GM12875 (cell line): ENCODE measurements at regions not wholly inside any gene's neighbourhood (a gene's known extent, or its start where the extent isn't known, plus 50 kb on each side); places are given as distances from the start of the nearest gene placed in this dataset.

Source experiments
- H3K4me3 ChIP-seq: one replicate; pipeline ENCODE4 v1.5.1; 2011; ENCODE audit warnings: low read depth, low read length, control low read depth
- TF ChIP-seq, protein P1 (sequence below): IDR thresholded peaks from 2 replicates; pipeline ENCODE4 v1.5.1; 2011; ENCODE audit warnings: low read depth, mild to moderate bottlenecking, control low read depth, inconsistent platforms, low read length, moderate library complexity, borderline replicate concordance; ENCODE audit not compliant: insufficient read depth

DNA sequence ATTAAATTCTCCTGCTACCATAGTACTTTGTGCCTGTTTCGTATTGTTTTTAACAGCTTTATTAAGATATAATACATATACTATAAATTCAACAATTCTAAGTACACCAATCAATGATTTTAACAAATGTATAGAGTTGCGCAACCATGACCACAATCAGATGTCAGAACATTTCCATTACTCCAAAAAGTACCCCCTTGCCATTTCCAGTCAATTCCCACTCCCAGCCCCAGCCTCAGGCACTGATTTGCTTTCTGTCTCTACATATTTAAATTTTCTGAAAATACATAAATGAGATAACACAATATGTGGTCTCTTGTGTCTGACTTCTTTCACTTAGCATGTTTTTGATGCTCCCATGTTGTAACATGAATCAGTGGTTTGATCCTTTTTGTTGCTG lies 193.9 kb downstream of the FIGN start:
- TF ChIP-seq, protein P1, sequence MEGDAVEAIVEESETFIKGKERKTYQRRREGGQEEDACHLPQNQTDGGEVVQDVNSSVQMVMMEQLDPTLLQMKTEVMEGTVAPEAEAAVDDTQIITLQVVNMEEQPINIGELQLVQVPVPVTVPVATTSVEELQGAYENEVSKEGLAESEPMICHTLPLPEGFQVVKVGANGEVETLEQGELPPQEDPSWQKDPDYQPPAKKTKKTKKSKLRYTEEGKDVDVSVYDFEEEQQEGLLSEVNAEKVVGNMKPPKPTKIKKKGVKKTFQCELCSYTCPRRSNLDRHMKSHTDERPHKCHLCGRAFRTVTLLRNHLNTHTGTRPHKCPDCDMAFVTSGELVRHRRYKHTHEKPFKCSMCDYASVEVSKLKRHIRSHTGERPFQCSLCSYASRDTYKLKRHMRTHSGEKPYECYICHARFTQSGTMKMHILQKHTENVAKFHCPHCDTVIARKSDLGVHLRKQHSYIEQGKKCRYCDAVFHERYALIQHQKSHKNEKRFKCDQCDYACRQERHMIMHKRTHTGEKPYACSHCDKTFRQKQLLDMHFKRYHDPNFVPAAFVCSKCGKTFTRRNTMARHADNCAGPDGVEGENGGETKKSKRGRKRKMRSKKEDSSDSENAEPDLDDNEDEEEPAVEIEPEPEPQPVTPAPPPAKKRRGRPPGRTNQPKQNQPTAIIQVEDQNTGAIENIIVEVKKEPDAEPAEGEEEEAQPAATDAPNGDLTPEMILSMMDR, result no peak

DNA sequence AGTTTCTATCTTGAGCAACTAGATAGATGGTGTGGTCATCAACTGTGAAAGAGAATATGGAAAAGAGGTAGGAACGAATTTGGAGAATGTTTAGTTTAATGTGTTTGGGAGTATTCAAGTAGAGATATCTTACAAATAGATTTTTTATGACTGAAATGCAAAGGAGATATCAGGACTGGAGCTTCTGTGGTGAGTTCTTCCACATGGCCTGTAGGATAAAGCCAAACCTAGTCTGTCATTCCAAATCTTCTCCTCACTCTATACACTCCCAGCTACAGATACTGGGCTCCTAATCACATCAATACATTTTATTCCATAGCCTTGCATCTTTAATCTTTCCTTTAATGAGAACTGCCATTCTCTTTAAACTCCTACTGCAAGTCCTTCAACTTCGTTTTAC lies 194.3 kb downstream of the FIGN start:
- TF ChIP-seq, protein P1, result no peak
- H3K4me3 ChIP-seq, result no peak overlapping the region

More for the DNA sequence above, 193.9 kb downstream of the FIGN start:
- no peak overlapping the region for H3K4me3 ChIP-seq

DNA sequence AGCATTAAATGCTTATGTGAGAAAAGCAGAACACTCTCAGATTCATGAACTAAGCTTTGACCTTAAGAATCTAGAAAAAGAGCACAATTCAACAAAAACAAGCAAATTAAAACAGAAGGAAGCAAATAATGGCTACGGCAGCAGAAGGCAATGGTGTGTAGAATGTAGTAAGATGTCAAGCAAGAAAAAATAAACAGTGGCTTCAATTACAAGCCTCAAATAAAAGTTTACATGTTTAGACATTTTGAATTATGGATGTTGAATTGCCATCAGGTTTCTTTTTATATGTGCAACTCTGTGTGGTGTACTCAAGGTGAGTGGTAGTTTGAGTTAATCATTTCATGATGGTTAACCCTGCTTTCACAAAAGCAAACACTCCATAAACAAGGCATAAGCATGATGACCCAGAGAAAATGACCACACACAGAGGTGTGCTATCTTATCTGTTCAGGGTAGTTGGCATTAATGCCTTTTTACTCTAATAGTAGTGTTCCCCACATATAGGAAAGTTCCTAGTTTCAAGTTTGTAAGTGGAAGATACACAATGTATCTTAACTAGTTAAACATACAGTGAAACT lies 207.1 kb downstream of the FIGN start:
- TF ChIP-seq, protein P1, result no peak
- H3K4me3 ChIP-seq, result no peak overlapping the region

DNA sequence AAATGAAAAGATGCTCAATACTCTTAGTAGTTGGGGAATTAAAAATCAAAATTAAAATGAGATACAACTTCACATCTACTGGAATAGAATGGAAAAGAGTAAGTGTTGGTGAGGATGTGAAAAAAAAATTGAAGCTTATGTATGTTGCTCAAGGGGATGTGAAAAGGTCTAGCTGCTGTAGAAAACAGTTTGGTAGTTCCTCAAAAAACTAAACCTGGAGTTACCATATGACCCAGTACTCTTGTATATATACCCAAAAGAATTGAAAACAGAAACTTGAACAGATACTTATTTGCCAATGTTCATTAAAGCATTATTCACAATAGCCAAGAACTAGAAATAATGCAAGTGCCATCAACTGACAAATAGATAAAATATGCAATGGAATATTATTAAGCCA lies 208.4 kb downstream of the FIGN start:
- no peak overlapping the region for H3K4me3 ChIP-seq
- TF ChIP-seq, protein P1, result no peak

DNA sequence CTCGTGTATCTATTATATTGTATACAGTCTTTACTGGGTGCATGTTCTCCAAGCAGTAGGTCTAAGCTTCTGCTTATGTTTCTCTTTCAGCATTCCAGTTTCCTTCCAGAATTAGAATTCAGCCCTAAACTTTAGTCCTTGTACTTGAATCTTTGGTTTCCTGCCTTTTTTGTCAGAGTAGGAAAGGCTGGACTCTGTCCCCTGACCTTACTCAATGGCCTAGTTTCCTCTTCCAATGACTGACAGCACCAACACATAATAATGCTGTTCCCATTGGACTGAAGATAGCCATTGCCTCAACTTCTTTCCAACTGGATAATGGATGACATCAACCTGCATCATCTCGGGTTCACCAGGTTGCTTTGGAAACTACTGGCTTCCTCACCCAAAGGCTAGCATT lies 217.0 kb downstream of the FIGN start:
- no peak overlapping the region for H3K4me3 ChIP-seq
- TF ChIP-seq, protein P1, result no peak

DNA sequence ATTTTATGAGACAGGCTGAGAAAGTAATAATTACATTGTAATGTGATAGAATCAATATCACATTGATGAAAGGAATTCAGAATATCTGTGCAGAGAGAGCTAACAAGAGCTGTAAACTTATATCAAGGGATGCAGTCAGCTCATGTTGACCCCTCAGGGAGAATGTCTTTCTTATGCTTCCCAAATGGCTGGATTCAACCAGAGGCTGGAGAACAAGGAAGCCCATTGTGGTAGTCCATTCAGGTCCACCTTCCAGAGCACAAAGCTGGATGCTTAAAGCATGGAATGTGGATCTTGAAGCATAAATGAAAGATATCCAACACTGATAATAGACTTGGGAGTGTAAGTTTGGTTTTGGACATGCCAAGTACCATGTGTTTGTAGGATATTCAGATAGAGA lies 220.0 kb downstream of the FIGN start:
- TF ChIP-seq, protein P1, result no peak
- no peak overlapping the region for H3K4me3 ChIP-seq

DNA sequence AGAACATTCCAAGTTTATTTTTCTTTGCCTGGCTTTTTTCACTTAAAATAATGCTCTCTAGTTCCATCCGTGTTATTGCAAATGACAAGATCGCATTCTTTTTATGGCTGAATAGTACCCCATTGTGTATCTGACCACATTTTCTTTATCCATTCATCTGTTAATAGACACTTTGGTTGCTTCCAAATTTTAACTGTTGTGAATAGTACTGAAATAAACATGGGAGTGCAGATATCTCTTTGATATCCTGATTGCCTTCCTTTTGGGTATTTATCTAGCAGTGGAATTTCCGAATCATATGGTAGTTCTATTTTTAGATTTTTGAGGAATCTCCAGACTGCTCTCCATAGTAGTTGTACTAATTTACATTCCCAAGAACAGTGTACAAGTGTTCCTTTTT lies 230.5 kb downstream of the FIGN start:
- H3K4me3 ChIP-seq, result no peak overlapping the region

More for the DNA sequence above, 230.5 kb downstream of the FIGN start:
- TF ChIP-seq, protein P1, result no peak
